GM19099 (cell line): ENCODE measurements at regions not wholly inside any gene's neighbourhood (a gene's known extent, or its start where the extent isn't known, plus 50 kb on each side); places are given as distances from the start of the nearest gene placed in this dataset.

Experiments
- POLR2A ChIP-seq: IDR thresholded peaks from 3 replicates; pipeline ENCODE4 v1.6.1; 2011; ENCODE audit warnings: low read depth; ENCODE audit not compliant: insufficient read length; ENCODE audit errors: extremely low read depth

GRCh38 chr21:25304611-25305010 is 302.7 kb downstream of the MRPL39 start:
- no peak for TF ChIP-seq POLR2A

GRCh38 chr21:25300632-25301031 is 306.6 kb downstream of the MRPL39 start:
- TF ChIP-seq POLR2A, result no peak

- no peak for TF ChIP-seq POLR2A
These were observed 308.5 kb downstream of the MRPL39 start for GRCh38 chr21:25298512-25299491.

GRCh38 chr21:25297117-25297516 is 310.2 kb downstream of the MRPL39 start:
- no peak for TF ChIP-seq POLR2A

GRCh38 chr21:25296252-25296651 is 311.0 kb downstream of the MRPL39 start:
- no peak for TF ChIP-seq POLR2A

GRCh38 chr21:25292396-25292795 is 314.9 kb downstream of the MRPL39 start:
- TF ChIP-seq POLR2A, result no peak

- TF ChIP-seq POLR2A, result no peak
These were observed 323.6 kb downstream of the MRPL39 start for GRCh38 chr21:25283720-25284119.

GRCh38 chr21:25281134-25281533 is 326.1 kb downstream of the MRPL39 start:
- TF ChIP-seq POLR2A, result no peak

GRCh38 chr21:25280061-25280460 is 327.2 kb downstream of the MRPL39 start:
- TF ChIP-seq POLR2A, result no peak

GRCh38 chr21:25273959-25274358 is 333.3 kb downstream of the MRPL39 start:
- TF ChIP-seq POLR2A, result no peak

- no peak for TF ChIP-seq POLR2A
These were observed 352.6 kb downstream of the MRPL39 start for GRCh38 chr21:25254491-25255174.

- no peak for TF ChIP-seq POLR2A
These were observed 360.7 kb downstream of the MRPL39 start for GRCh38 chr21:25246546-25246945.

GRCh38 chr21:25244735-25245134 is 362.5 kb downstream of the MRPL39 start:
- no peak for TF ChIP-seq POLR2A

- TF ChIP-seq POLR2A, result no peak
These were observed 363.5 kb downstream of the MRPL39 start for GRCh38 chr21:25243808-25244207.

- no peak for TF ChIP-seq POLR2A
These were observed 366.3 kb downstream of the MRPL39 start for GRCh38 chr21:25240974-25241373.
